NCI-H146 (cell line): ENCODE measurements at regions not wholly inside any gene's neighbourhood (a gene's known extent, or its start where the extent isn't known, plus 50 kb on each side); places are given as distances from the start of the nearest gene placed in this dataset.
"Not testable (repeated sequence)": the region's sequence is repeated elsewhere in the genome, so short reads cannot be mapped to it uniquely, and the experiment has no call there.

ENCODE experiments used
- DNase-seq: peaks from one replicate; lab custom pipeline; 2025; lab: John Stamatoyannopoulos, UW

DNA sequence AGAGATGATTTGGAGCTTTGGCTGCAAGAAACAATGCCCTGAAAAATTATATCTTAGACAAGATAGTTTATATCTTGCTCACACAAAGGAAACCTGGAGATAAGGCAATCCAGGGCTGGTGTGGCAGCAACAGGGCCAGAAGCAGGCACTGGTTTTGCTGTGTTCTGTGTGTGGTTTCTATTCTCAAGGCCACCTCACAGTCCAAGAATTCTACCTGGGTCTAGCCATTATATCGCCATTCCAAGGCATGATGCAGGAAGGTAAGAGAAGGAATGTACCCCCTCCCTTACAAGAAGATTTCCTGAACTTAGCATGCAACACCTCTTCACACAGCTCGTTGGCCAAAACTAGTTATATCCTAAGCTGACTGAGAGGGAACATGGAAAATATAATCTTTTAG is 74.5 kb upstream of the MEGF10 start:
- no peak for DNase-seq

DNA sequence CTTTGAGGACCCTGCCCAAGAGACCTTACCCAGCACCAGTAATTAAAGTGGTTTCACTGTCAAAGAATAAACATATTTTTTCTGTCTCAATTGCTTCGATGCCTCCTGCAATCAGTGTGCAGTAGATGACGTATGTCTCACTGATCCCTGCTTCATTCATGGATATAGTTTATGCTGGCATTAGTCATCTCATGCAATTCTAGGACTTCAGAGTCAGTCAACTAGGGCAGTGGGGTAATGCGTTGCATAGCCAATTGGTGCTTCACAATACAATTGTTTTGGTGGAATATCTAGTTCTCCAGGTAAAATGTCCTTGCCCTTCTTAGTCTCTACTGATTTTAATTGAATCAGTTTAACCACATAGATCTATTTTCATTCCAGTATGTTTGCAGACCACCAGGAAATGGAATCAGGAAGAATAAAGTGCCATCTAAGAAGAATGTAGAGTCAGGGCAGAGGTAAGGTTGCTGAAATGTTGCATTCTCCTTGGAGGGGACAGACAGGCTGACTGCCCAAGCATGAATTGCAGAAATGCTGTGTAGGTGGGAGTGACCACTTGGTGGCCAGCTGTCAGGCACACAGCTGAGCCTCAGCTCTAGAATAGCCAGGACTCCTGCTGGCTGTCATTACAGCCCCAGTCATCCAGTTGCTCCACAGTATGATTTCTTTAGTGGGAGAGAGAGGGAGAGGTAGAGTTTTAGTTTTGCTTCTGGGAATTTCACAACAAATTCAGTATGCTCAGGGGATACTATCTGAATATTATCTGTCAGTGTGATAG is 73.5 kb upstream of the MEGF10 start:
- DNase-seq, result no peak

DNA sequence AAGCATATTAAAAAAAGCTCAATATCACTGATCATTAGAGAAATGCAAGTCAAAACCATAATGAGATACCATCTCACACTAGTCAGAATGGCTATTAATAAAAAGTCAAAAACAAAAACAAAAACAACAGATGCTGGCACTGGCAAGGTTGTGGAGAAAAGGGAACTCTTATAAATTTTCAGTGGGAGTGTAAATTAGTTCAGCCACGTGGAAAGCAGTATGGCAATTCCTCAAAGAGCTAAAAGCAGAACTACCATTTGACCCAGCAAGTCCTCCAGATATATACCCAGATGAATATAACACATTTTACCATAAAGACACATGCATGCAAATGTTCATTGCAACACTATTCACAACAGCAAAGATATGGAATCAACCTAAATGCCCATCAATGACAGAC is 68.7 kb upstream of the MEGF10 start:
- not testable (repeated sequence) for DNase-seq

DNA sequence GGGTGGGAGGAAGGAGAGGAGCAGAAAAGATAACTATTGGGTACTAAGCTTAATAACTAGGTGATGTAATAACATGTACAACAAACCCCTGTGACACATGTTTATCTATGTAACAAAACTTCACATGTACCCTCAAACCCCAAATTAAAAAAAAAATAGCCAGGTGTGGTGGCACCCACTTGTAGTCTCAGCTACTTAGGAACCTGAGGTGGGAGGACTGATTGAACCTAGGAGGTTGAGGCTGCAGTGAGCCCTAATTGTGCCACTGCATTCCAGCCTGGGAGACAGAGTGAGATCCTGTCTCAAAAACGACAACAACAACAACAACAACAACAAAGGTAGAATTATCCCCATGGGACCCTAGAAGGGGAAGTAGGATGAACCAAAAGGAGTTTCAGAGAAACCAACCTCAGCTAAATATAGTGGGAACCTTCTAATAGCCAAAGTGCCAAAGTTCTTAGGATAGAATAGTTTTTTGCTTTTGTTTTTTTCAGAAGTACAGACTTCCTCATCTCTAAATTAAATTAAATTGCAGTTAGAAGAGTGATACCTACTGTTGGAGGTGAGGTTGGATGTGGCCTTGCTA is 67.9 kb upstream of the MEGF10 start:
- DNase-seq, result not testable (repeated sequence)

DNA sequence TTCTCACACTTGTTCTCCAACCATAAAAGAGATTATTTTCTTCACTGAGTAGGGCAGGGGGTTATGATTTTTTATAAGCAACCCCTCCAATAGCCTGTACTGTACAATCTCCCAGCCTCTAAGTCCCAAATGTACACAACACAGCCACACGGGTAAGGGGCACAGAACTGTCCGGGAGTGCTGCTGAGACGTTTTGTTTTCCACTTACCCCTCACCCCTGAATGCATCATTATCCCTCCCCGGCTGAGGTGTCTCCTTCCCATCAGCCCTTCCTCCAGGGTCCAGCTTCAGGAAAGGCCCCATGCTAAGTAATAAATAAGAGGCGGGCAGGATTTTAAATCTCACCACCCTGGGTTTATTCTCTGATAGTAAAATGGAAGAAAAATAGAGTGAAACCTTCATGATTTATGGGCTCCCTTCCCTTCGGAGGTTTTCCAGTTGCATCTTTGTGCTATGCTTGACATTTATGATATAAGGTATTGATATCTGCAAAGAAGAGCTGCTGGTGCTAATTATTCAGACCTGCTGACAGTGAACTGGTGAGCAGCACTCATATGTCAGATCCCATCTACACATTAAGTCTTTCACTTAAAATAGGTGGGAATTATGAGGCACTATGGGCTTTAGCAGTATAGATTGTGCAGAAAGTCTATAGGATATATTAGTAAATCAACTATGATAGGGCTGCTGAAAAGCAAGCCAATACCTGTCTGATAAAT is 67.2 kb upstream of the MEGF10 start:
- DNase-seq, result no peak

DNA sequence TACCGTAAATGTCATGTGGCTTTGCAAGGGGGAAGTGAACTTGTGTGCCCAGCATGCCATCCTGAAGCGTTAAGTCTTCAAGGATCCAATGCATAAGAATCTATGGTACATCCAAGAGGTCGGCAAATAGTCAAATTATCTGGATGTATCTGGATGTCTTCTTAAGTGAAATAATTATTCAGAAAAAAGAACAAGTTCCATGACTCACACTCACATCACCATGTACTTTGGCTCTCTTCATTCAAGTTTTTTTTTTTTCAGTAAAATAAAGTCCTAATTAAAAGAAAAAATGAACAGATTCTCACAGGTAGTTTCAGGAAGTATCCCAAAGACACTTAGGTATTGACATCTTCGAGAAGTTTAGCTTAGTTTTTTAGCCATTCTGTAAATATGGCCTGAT is 62.7 kb upstream of the MEGF10 start:
- no peak for DNase-seq

DNA sequence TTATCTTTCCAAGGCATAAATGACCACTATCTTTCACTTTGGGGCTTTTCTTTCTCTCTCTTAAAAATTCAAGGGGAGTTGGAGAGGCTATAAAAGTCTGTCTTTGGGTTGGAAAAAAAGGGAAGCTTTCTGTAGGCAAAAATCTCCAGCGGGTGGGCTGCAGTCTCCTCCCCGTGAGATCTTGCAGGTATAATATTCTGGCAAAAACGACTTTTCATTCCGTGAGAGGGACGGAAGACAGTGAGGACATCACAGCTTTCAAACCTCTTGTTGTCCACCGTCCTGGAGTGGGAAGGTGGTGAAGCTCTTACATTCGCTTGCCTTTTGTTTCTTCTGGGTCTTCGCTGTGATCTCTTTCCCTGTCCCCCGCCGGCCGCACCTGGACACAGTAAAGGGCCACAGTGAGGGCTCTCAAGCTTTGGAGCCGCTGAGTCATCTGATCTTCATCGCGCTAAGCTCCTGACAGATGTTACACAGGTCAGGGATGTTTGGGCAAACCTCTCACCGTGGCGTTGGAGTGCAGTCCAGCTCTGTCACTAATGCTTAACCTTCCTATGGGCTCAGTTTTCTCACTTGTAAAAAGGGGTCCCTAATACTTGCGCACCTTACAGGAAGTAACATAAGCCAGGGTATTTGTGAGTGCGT is 61.9 kb upstream of the MEGF10 start:
- DNase-seq, result no peak

DNA sequence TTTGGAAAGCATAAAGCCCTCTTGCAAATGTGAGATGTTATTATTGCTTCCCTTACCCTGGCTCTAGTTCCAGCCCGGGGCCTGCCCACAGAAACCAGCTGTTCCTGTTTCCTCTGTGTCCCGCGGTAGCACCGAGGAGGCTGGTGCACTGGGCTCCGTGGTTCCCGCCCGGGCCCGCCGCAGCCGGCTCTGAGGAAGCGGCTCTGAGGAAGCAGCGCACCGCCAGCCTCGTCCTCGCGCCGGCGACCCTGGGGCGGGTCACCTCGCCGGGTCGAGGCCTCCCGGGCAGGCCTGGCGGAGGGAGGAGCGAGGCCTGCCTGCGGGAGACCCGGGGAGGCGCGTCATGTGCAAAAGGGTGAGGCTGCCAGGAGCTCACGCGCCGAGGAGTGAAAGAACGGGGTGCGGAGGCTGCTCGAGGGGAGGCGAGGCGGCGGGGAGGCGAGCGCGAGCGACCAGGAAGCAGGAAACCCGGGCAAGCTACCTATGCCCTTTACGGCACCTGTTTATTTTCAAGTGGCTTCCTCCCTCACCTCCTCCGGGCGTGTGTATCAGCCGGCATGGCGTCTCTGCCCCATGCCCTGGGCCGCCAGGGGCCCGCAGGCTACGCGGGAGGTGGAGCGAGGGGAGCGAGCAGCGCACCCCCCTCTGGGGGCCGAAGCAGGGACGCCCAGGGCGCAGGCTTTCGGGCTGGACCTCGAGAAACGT is 61.3 kb upstream of the MEGF10 start:
- peak; percentile 6 for DNase-seq

DNA sequence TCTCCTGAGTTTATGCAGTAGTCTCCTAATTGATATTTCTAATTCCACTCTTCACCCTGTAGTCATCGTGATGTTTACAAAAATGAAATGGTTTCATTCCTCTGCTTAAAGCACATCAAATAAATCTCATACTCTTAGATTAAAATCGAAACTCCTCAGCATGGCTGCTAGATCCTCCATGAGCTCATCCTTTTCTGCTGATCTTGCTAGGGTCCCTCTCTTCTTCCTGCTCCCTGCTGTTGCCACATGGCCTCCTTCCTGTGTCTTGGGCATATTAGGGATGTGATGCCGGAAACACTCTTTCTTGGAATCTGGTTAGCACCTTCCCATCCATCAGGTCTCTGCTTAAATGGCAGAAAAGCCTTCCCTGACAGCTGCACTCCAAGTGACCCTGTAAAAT is 59.5 kb upstream of the MEGF10 start:
- no peak for DNase-seq

DNA sequence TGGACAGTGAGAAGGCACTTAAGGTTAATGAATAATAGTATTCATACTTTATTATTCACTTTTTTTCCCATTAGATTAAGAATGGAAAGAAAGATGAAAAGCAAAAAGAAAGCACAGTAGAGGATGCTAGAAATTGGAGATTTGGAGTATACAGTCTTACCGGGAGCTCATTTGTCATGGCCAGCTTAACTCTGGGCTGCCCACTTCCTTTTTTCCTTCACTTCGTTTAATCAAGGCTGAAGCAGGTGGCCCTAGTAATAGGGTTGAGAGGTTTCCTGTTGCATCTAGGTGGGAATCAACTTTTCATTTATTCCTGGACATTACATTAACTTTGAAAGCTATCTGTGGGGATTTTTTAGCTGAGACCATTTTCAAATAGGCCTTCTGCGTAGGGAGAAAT is 57.0 kb upstream of the MEGF10 start:
- DNase-seq, result no peak

DNA sequence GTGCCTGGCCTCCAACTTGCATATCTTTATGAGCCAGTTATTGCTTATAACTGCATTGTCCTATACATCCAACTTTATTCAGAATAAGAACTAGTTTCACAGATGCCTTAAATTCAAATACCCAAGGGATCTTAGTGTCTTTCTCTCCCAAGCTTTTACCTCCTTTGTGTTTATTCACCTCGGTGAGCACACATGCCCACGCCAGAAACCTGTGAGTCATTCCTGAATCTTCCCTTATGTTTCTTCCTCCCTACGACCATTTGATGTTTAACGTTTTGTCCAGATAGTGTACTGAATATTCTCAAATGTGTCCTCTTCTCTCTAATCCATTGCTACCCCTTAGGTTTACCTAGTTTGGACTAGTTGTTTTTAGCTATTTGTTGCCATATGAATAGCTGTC is 55.5 kb upstream of the MEGF10 start:
- DNase-seq, result no peak

DNA sequence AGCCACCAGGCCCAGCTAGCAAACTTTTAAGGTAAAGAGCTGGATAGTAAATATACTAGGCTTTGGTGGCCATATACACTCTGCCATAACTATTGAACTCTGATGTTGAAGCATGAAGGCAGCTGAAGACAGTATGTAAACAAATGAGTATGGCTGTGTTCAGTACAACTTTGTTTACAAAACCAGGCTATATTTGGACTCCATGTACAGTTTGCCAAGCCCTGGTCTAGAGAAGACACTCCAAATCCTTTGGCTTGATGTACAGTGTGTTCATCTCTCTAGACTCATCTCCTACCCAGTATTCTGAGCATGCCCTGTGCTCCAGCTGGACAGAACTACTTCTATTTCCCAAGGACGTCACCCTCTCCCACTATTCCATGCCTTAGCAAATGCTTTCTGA is 54.3 kb upstream of the MEGF10 start:
- DNase-seq, result no peak
